NCI-H2227 (cell line): ENCODE measurements at regions not wholly inside any gene's neighbourhood (a gene's known extent, or its start where the extent isn't known, plus 50 kb on each side); places are given as distances from the start of the nearest gene placed in this dataset.
"Not testable (repeated sequence)": the region's sequence is repeated elsewhere in the genome, so short reads cannot be mapped to it uniquely, and the experiment has no call there.

ENCODE experiments used
- DNase-seq: peaks from one replicate; lab custom pipeline; 2025; ENCODE audit not compliant: unreplicated experiment; lab: John Stamatoyannopoulos, UW

DNA sequence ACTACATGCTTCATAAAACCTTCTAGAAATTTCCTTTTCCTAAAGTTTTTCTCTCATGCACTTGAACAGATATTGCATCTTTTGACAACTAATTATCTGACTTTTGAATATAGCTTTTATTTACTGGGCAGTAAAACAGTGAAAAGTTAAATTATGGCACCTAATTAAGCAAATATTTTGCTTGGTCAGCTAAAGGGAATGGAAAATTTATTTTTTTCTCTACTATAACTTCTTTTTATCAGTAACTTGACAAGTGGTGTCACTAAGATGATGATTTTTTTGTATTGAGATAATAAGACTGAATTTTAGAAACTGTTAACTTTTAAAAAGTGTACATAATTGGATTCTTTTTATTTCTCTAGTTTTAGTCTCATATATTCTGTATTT, 351.6 kb downstream of the PIK3C3 start:
- DNase-seq, result no peak

DNA sequence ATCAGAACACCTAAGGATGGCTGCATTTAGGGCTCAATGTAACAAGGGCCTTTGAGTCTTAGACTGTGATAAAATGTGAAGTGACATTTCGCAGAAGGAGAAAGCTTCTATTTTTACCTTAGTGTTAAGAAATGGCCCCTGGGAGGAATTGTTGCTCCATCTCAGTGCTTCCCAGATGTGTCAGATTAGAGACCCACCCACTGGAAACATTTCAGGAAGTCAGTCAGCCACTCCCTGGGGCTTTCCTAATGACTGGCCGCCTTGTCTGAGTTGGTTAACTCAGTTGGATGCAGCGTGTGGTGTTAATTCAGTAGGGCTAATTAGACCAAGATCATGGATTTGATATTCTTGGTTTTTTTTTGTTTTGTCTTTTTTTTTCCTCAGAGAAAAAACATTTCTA, 355.9 kb downstream of the PIK3C3 start:
- DNase-seq, result no peak

DNA sequence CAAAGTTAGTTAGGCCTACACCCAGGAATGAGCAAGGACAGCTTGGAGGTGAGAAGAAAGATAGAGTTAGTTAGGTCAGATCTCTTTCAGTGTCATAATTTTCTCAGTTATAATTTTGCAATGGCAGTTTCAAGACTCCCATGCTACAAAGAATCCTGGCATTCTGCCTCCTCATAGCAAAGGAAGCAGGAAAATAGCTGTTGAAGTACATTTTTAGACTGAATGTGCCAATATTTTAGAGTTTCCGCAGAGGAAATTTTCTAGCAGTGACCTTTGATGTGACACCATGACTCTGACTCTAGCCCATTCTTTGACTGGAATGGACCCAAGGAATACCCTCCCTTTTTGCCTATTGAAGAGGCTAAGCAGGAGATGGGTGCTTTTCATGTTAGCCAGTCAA, 371.7 kb downstream of the PIK3C3 start:
- DNase-seq, result no peak

DNA sequence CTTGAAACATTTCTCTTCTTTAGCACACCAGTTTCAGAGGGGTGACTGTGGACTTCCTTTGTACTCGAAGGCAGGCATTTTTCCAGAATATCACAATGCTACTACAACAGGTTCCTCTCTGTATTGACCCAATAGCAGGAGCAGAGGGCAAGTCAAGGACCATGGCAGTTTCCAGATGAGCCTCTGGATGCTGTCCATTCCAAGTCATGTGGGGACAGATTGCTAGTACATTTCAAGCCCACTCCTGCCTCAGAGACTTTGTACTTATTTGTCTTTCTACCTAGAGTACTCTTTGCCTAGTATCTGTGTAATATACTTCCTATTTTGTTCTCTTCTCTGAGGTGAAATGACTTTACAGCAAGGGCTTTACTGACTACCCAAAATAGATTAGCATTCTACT, 373.9 kb downstream of the PIK3C3 start:
- no peak for DNase-seq

DNA sequence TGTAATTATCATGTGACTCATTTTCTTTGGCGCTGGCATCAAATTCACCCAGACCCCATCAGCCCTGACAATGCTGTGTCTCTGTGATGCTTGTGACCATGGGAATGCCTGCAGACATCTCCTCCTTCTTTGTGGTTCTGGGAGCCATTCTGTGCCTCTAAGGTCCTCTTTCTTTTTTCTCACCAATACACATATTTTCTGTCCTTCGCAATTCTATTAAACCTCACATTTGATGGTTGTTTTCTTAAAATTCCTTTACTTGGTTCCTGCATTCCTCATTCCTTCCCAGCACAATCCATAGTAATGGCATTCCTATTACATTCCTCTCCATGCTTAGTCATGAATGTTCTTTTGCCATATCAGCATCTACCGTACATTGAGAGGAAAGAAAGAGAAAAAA, 375.3 kb downstream of the PIK3C3 start:
- DNase-seq, result no peak

DNA sequence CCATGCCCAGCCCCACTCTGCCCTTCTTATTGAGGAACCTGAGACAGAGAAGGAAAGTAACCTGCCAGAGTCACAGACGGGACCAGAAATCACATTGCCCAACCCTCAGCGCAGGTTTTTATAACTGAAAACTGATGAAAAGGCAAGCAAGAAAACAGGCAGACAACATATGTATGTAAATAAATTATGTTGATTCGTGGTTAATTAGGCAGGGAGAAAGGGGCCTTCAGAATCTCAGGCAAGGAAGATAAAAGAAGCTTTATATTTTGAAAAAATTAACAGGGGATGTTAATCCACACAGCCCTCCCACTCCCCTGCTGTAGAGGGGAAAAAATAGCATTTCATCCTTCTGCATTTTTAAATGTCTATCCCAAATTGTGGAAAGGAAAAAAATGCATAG, 378.5 kb downstream of the PIK3C3 start:
- DNase-seq, result no peak

DNA sequence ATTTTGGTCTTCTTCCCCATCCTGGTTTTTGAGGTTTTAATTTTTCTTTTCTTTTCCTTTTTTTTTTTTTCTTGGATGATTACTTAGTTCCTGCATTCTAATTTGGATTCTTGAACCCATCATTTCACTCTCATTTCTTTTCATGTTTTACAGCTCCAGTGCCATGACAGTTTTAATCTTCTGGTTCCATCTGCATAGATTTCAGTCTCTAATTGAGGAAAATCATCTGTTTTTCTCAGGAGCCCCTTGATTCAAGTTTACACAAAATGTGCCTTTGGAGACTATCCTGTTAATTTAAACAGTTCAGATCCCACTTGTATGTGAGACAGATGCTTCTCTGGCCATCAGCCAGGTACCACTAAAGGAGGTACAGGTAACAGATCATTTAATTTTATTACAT, 379.9 kb downstream of the PIK3C3 start:
- no peak for DNase-seq

DNA sequence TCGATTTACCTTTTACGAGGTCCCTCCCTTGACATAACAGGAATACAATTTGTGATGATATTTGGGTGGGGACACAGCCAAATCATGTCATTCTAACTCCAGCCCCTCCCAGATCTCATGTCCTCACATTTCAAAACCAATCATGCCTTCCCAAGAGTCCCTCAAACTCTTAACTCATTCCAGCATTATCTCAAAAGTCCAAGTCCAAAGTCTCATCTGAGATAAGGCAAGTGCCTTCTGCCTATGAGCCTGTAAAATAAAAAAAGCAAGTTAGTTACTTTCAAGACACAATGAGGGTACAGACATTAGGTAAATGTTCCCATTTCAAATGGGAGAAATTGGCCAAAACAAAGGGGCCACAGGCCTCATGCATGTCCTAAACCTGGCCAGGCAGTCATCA, 381.1 kb downstream of the PIK3C3 start:
- no peak for DNase-seq

DNA sequence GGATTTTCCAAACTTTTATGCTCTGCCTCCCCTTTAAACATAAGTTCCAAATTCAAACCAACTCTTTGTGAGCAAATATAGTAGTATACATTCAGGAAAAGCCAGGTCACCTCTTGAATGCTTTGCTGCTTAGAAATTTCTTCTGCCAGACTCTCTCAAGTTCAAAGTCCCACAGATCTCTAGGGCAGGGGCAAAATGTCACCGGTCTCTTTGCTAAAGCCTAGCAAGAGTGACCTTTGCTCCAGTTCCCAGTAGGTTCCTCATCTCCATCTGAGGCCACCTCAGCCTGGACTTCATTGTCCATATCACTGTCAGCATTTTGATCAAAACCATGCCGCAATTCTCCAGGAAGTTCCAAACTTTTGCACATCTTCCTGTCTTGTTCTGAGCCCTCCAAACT, 382.3 kb downstream of the PIK3C3 start:
- DNase-seq, result not testable (repeated sequence)

DNA sequence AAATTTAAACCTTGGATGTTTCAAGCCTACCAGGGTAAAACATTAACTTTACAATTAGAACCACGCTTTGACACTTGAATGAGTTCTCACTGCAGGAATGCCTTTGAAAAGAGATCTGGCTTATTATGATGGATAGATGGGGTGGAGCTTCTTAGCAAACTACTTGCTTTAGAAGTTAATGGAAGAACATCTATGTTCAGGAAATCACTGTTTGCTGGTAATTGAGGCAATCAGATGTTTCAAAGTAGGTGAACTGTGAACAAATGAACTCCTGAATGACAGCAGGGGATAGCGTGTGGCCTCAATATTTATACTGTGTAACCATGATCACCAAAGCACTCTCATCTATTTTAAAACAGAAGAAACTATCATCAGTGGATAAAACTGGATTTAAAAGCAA, 383.6 kb downstream of the PIK3C3 start:
- DNase-seq, result peak; percentile 12

DNA sequence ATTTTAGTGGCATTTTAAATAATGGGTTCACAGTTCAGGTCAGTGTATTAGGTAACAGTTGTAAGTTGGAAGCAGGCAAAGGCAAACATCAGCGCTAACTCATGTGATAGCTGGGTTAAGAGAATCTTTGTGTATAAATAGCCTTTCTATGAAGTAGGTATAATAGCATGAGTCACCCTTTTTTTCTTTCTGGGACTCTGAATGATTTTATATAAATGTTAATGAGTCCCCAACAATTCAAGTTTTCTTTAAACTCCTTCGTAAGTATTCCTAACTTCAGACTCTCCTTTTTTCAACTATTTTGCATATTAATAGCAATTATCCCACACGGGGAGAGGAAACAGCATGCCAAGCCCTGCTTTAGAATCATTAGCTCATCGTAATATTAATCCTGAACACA, 384.3 kb downstream of the PIK3C3 start:
- DNase-seq, result no peak

DNA sequence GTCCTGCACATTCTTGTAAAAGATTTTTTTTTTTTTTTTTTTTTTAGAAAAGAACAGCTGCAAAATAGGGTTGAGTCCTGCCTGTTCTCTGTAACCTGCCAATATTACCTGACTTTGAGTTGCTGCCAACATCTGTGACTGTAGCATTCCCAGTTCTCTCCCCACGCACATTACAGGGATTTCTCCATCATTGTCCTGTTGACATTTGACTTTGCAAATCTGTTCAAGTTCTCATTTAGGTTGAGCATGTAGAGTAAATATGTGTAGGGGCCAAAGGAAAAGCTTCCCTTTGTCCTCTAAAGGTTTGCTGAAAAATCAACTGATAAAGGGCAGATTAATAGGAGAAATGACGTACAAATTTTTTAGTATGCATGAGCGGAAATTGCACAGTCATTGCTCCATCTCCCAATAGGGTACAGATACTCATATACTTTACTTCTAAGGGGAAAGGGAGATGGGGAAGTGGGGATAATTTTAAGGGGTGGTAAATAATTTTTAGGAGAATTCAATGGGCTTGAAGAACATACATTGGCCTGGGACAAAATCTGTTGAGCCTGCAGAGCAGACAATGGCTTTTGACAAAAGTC, 385.5 kb downstream of the PIK3C3 start:
- DNase-seq, result no peak

DNA sequence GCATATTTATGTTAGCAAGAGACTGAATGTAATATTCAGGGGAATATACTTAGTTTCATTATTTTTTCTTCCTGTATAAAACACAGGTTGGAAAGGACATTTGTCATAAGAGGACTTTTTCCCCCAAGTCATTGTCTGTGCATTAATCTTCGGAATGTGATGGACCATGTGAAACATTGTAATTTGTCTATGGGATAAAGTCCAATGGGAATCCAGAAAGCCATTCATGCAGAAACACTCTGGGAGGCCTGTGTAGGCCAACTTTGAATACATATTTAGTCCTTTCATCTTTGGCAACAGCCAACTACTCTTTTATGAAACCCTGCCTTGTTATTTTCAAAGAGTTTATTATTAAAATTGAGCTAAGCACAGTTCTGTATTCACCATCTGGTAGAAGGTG, 386.4 kb downstream of the PIK3C3 start:
- DNase-seq, result no peak

DNA sequence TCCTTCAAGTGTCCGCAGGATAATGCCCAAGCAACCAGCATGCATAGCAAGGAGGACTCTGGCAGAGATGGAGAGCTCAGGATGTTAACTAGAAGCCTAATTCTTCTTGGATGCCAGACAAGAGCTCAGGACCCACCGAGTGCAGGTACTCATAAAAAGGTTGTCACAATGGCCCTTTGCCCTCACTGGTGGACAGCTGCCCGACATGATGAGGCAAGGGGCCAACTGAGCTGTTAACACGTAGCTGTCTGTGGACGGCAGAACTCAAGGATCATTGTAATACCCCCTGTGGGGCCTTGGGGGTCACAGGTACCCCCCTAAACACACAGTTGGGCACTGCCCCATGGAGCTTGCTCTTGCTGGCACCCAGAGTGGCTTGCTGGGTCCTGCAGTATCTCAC, 393.7 kb downstream of the PIK3C3 start:
- no peak for DNase-seq

DNA sequence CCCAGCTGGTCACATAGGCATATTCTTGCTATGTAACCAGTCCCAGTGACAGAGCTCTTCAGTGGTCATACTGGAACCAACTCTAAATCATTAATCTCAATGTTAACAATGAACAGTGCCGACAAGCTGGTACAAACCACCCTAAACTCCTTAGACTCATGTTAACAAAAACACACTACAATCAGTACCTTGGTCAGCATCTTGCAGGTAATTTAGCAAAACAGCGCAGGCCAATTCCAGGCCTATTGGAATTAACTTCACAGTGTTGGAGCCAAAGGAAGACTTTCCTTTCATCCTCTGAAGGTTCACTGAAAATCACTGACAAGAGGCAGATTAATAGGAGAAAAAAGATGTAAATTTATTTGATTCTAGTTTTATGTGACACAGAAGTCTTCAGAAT, 396.4 kb downstream of the PIK3C3 start:
- no peak for DNase-seq

DNA sequence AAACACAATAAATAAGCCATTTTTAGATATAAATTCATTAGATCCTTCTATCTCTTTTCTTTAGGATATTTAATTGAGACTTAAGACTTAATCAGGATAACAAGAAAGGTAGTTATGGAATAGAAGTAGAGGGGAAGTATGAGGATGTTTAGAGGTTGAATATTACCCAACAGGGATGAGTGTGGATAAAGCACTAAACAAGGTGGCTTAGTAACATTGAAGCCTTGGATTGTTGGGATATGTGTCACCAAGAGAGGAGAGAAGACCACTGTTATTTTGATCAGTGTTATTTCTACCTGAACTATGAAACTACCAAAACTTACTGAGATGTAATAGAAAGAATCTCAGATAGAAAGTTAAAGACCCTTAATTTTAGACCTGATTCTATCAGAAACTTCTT, 405.7 kb downstream of the PIK3C3 start:
- DNase-seq, result no peak

DNA sequence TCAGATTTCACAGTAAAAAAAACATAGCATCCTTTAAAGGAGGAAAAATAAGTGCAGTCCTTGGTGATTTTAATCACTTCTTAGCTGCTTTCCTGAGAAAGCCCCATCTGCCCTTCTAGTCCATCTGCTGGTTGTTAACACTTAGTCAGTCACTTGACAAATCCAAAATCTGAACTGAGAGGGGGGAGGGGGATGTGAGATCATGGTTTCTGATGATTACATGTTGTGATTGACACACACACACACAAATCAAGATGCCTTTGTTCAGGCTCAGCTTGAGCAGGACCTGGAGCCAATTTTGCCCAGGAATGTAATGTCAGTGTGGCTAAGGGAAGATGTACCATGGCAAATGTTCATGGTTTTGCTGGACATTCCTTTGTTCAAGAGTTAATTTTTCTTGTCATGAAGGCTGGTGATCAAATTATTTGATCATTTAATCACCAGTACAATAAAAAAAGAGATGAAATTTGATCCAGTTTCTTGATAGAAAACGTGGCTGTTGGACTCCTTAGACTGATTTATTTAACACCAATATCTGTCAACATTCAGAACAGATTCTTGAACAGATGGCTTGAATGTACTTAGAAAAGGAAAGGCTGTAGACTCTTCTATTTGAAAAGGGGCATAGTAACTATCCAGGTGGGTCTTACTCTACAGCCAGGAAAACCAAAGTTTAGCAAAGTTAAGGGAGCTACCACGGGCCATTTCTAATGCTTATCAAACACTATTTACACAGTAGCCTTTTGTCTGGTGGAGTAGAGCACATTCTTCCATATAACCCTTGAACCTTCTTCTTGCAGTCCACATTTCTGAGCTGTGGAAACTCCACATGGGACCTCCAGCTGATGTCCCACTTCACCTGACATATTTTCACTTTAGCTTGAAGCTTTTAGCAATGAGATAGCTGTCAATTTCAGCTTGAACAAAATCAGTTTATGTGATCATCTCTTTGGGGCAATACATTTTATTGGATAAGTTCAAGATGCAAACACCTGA, 408.7 kb downstream of the PIK3C3 start:
- no peak for DNase-seq

DNA sequence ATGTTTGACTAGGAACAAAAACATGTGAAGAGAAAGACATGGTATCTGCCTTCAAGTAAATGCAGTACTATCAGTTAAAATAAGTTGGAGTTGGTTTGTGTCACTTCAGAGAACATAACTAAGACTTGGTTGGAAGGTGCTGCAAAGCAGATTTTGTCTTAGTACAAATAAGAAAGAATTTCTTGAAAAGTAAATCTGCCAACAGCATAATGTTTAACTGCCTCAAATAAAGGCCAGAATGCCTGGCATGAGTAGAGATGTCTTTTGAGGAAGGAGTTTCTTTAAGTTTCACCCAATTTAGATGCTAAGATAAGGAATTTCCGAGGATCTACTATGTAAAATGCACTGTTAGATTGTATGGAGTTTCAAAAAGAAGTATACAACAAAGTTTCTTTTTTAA, 409.7 kb downstream of the PIK3C3 start:
- no peak for DNase-seq

DNA sequence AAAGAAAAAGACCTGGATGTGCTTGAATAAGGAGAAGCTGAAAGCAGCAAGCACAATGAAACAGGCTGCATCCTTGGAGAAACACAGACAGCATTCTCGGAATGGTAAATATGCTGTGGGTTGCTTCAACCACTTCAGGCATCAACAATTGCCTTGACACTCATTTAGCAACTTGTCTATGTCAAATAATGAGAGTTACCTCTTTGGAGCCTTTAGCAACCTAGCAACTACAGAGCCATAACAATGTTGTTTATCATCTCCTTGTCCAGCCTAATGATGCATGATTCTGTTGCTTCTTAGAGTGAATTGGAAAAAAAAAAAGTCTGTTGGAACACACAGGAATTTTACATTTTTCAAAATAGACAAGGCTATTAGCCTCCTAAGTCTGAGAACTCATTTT, 410.6 kb downstream of the PIK3C3 start:
- DNase-seq, result peak; percentile 44

DNA sequence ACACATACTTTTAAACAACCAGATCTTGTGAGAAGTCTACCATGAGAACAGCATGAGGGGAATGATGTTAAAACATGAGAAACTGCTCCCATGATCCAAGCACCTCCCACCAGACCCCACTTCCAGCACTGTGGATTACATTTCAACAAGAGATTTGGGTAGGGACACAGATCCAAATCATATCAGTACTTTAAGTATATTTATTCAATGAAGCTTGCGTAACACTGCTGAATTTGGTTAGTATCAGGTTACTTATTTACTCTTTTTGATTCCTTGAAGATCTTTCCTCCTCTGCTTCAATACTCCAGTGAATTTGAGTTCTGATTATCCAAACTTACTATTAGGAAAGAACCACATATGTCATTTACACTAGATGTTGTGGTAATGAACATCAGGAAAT, 418.6 kb downstream of the PIK3C3 start:
- DNase-seq, result no peak

DNA sequence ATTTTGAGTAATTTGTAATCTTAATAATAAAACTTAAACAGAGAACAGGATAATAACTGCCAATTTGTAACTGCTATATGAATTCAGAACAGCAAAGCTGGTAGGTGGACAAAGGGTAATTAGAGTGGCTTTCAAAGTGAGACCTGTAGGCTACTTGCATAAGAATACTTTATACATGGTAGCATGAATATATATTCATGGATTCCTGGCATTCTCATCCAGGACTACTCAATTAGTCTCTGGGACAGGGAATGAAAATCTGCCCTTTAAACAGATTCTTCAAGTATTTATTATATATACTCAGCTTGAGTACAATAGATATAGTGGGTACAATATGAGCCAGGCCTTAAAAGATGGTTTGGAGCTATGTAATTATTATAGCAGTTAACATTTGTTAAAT, 419.9 kb downstream of the PIK3C3 start:
- DNase-seq, result no peak

DNA sequence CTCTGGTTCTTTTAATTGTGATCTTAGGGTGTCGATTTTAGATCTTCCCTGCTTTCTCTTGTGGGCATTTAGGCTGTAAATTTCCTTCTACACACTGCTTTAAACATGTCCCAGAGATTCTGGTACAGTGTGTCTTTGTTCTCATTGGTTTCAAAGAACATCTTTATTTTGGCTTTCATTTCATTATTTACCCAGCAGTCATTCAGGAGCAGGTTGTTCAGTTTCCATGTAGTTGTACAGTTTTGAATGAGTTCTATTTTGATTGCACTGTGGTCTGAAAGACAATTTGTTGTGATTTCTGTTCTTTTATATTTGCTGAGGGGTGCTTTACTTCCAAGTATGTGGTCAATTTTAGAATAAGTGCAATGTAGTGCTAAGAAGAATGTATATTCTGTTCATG, 423.8 kb downstream of the PIK3C3 start:
- DNase-seq, result not testable (repeated sequence)

DNA sequence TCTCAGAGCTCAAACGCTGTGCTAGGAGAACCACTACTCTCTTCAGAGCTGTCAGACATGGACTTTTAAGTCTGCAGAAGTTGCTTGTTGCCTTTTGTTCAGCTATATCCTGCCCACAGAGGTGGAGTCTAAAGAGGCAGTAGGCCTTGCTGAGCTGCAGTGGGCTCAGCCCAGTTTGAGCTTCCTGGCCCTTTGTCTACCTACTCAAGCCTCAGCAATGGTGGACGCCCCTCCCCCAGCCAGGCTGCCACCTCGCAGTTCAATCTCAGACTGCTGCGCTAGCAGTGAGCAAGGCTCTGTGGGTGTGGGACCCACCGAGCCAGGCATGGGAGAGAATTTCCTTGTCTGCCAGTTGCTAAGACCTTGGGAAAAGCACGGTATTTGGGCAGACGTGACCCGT, 426.2 kb downstream of the PIK3C3 start:
- DNase-seq, result not testable (repeated sequence)
